ENCODE measurements at regions not wholly inside any gene's neighbourhood (a gene's known extent, or its start where the extent isn't known, plus 50 kb on each side); places are given as distances from the start of the nearest gene placed in this dataset.

- Histone ChIP-seq H3K36me3 (ENCODE audit: control insufficient read depth, insufficient read depth, low read length) (no peaks in the 10 kb centered on the region), H3K27me3 (replicated peaks; ENCODE audit: control insufficient read depth, insufficient read depth, low read length, poor library complexity, severe bottlenecking) (no peaks in the 10 kb centered on the region), H3K4me3 (ENCODE audit: insufficient read depth, low read depth, low read length, poor library complexity, severe bottlenecking) (no peak overlapping the region), H3K4me1 (ENCODE audit: control insufficient read depth, insufficient read depth, low read length, poor library complexity, severe bottlenecking) (no peaks in the 10 kb centered on the region), H3K9me3 (ENCODE audit: control insufficient read depth, low read length) (no peaks in the 10 kb centered on the region), H3K27ac (ENCODE audit: insufficient read depth, low read length, poor library complexity, severe bottlenecking) (no peak overlapping the region)
- DNase-seq, result no peak
Observed at GRCh38 chr1:168907053-168907452, 178.0 kb upstream of the DPT start.

DNA sequence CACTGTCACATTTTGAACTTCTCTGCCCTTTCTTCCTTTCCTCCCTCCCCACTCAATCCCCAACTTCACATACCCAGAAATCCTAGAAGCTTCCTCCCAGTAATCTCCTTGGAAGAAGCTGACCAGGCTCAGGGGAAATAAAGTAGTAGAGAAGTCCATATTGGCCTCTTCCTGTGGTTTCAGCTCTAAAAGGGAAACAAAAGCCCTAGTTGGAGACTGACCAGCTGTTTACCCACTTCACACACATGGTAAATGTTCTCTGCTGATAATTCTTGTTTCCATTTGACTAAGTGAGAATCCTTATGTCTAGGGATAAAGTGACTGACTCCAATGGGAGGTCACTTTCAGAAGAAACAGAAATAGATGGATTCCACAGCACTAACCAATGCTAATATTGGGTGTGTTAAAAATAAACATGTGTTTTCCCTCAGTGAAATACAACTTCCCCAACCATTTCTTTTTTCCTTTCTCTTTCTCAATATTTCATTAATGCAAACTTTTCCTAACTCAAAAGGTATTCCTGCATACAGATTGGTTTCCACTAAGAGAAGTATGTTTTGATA lies 178.9 kb upstream of the DPT start:
- no peak overlapping the region for H3K27ac ChIP-seq (ENCODE audit: insufficient read depth, low read length, poor library complexity, severe bottlenecking)
- H3K9me3 ChIP-seq (ENCODE audit: control insufficient read depth, low read length), result no peaks in the 10 kb centered on the region
- H3K4me1 ChIP-seq (ENCODE audit: control insufficient read depth, insufficient read depth, low read length, poor library complexity, severe bottlenecking), result no peaks in the 10 kb centered on the region
- no peak overlapping the region for H3K4me3 ChIP-seq (ENCODE audit: insufficient read depth, low read depth, low read length, poor library complexity, severe bottlenecking)
- no peaks in the 10 kb centered on the region for H3K27me3 ChIP-seq (replicated peaks; ENCODE audit: control insufficient read depth, insufficient read depth, low read length, poor library complexity, severe bottlenecking)
- H3K36me3 ChIP-seq (ENCODE audit: control insufficient read depth, insufficient read depth, low read length), result no peaks in the 10 kb centered on the region
- no peak for DNase-seq

- H3K36me3 ChIP-seq (ENCODE audit: control insufficient read depth, insufficient read depth, low read length), result no peaks in the 10 kb centered on the region
- no peak for DNase-seq
- no peaks in the 10 kb centered on the region for H3K27me3 ChIP-seq (replicated peaks; ENCODE audit: control insufficient read depth, insufficient read depth, low read length, poor library complexity, severe bottlenecking)
- no peaks in the 10 kb centered on the region for H3K4me1 ChIP-seq (ENCODE audit: control insufficient read depth, insufficient read depth, low read length, poor library complexity, severe bottlenecking)
- no peak overlapping the region for H3K27ac ChIP-seq (ENCODE audit: insufficient read depth, low read length, poor library complexity, severe bottlenecking)
- H3K4me3 ChIP-seq (ENCODE audit: insufficient read depth, low read depth, low read length, poor library complexity, severe bottlenecking), result no peak overlapping the region
- no peaks in the 10 kb centered on the region for H3K9me3 ChIP-seq (ENCODE audit: control insufficient read depth, low read length)
Observed at GRCh38 chr1:168910403-168910802, 181.4 kb upstream of the DPT start.

DNA sequence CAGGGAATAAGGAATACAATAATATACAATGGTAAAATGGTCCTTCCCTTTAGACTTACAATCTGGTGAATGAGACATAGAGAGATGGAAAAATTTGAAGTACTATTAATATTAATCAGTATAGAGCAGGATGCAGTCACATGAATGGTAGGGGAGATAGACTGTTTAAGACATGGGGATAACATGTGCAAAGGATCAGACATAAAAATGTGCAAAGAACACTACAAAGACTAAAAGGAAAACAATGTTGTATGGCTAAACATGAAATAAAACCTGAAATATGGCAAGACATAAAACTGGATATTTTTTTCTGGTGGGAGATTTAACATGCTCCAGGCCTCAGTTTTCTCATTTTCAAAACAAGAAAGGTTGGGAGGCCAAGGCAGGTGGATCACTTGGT lies 182.4 kb upstream of the DPT start:
- H3K4me3 ChIP-seq (ENCODE audit: insufficient read depth, low read depth, low read length, poor library complexity, severe bottlenecking), result no peak overlapping the region
- no peaks in the 10 kb centered on the region for H3K4me1 ChIP-seq (ENCODE audit: control insufficient read depth, insufficient read depth, low read length, poor library complexity, severe bottlenecking)
- H3K9me3 ChIP-seq (ENCODE audit: control insufficient read depth, low read length), result no peaks in the 10 kb centered on the region
- no peaks in the 10 kb centered on the region for H3K27me3 ChIP-seq (replicated peaks; ENCODE audit: control insufficient read depth, insufficient read depth, low read length, poor library complexity, severe bottlenecking)
- no peak overlapping the region for H3K27ac ChIP-seq (ENCODE audit: insufficient read depth, low read length, poor library complexity, severe bottlenecking)
- no peaks in the 10 kb centered on the region for H3K36me3 ChIP-seq (ENCODE audit: control insufficient read depth, insufficient read depth, low read length)
- DNase-seq, result no peak

DNA sequence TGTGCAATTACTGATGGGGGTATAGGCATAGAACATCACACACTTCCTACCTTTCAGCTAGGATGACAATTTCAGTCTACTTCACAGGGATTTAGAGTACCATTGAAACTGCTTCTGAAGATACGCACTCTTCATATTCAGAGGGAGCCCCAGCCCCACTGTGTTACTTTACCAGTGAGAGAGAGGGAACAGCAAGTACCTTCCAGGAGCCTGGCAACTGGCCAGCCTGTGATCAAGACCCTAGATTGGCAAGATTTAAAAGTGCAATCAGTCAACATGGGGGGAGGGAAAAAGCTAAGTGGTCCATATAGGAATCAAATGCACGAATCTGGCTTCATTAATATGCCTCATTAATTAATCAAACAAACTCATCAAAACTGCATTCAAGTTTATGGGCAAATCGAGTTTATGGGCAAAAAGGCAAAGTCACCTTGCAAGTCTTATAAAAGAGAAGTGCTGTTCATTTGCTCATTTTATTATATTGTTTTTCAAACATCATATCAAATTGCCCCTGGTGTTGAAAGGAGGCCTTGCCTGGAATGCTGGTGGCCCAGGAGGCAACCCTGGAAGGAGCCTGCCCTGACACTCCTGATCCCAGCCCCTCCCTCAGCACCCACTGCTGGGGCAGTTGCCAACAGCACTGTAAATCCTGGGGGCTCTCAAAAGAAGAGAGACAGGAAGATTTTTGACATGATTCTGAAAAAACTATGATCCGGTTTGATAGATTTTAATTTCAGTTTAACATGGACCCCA lies 184.9 kb upstream of the DPT start:
- no peak for DNase-seq
- no peak overlapping the region for H3K4me3 ChIP-seq (ENCODE audit: insufficient read depth, low read depth, low read length, poor library complexity, severe bottlenecking)
- H3K9me3 ChIP-seq (ENCODE audit: control insufficient read depth, low read length), result no peaks in the 10 kb centered on the region
- no peaks in the 10 kb centered on the region for H3K4me1 ChIP-seq (ENCODE audit: control insufficient read depth, insufficient read depth, low read length, poor library complexity, severe bottlenecking)
- no peaks in the 10 kb centered on the region for H3K36me3 ChIP-seq (ENCODE audit: control insufficient read depth, insufficient read depth, low read length)
- no peaks in the 10 kb centered on the region for H3K27me3 ChIP-seq (replicated peaks; ENCODE audit: control insufficient read depth, insufficient read depth, low read length, poor library complexity, severe bottlenecking)
- no peak overlapping the region for H3K27ac ChIP-seq (ENCODE audit: insufficient read depth, low read length, poor library complexity, severe bottlenecking)

- H3K36me3 ChIP-seq (ENCODE audit: control insufficient read depth, insufficient read depth, low read length), result no peaks in the 10 kb centered on the region
- H3K4me3 ChIP-seq (ENCODE audit: insufficient read depth, low read depth, low read length, poor library complexity, severe bottlenecking), result no peak overlapping the region
- H3K4me1 ChIP-seq (ENCODE audit: control insufficient read depth, insufficient read depth, low read length, poor library complexity, severe bottlenecking), result no peaks in the 10 kb centered on the region
- H3K27ac ChIP-seq (ENCODE audit: insufficient read depth, low read length, poor library complexity, severe bottlenecking), result no peak overlapping the region
- no peak for DNase-seq
- no peaks in the 10 kb centered on the region for H3K9me3 ChIP-seq (ENCODE audit: control insufficient read depth, low read length)
- no peaks in the 10 kb centered on the region for H3K27me3 ChIP-seq (replicated peaks; ENCODE audit: control insufficient read depth, insufficient read depth, low read length, poor library complexity, severe bottlenecking)
Observed at GRCh38 chr1:168917309-168917708, 188.3 kb upstream of the DPT start.

DNA sequence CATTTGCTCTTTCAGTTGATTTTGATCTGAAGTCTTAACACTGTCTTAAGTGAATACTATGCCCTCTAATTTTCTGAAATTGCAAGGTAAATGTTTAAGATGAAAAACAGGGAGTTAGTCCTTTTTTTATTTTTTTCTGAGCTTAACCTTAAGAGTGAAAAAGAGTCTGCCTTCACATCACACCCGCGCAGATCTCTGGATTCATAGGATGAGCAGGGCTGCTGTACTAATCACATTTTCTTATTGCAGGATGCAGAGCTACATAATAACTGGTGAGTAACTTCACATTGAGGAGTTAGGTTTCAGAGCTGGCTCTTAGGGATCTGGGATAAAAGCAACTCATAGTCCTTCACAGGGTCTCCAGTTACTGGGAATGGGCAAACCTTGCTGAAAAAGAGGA lies 188.7 kb upstream of the ATP1B1 start:
- no peak for DNase-seq
- Histone ChIP-seq H3K4me1 (ENCODE audit: control insufficient read depth, insufficient read depth, low read length, poor library complexity, severe bottlenecking) (no peaks in the 10 kb centered on the region), H3K36me3 (ENCODE audit: control insufficient read depth, insufficient read depth, low read length) (no peaks in the 10 kb centered on the region), H3K27me3 (replicated peaks; ENCODE audit: control insufficient read depth, insufficient read depth, low read length, poor library complexity, severe bottlenecking) (no peaks in the 10 kb centered on the region), H3K9me3 (ENCODE audit: control insufficient read depth, low read length) (no peaks in the 10 kb centered on the region), H3K27ac (ENCODE audit: insufficient read depth, low read length, poor library complexity, severe bottlenecking) (no peak overlapping the region), H3K4me3 (ENCODE audit: insufficient read depth, low read depth, low read length, poor library complexity, severe bottlenecking) (no peak overlapping the region)

- no peak for DNase-seq
- Histone ChIP-seq H3K4me1 (ENCODE audit: control insufficient read depth, insufficient read depth, low read length, poor library complexity, severe bottlenecking) (no peaks in the 10 kb centered on the region), H3K36me3 (ENCODE audit: control insufficient read depth, insufficient read depth, low read length) (no peaks in the 10 kb centered on the region), H3K9me3 (ENCODE audit: control insufficient read depth, low read length) (no peaks in the 10 kb centered on the region), H3K27ac (ENCODE audit: insufficient read depth, low read length, poor library complexity, severe bottlenecking) (no peak overlapping the region), H3K4me3 (ENCODE audit: insufficient read depth, low read depth, low read length, poor library complexity, severe bottlenecking) (no peak overlapping the region), H3K27me3 (replicated peaks; ENCODE audit: control insufficient read depth, insufficient read depth, low read length, poor library complexity, severe bottlenecking) (no peaks in the 10 kb centered on the region)
Observed at GRCh38 chr1:168918860-168919741, 187.4 kb upstream of the ATP1B1 start.

DNA sequence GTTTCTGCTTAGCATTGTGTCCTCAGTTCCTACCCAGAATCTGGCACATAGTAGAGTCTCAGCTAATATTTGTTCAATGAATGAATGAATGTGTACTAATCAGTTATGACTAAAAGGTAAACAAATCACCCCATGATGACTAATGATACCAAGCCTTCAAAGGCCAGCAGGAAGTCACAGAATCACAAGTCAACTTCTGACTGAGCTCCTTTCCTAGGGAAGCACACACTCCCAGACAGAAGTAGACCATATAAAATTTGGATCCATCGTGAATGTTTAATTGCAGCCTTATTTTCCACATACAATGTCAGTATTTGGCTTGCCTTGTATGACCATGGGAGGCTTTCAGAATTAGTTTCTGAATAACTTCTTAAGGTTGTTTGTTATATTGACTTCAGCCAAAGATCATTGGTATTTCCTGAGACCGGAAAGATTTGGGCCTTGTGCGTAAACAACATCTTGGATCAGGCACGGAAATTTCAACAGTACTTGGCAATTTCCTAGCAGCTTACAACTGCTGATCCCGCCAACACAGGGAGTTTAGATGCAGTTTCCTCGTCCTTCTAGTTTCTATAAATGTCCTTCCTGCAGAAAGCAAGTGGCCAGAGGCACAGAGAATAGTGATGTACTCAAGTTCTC lies 185.9 kb upstream of the ATP1B1 start:
- Histone ChIP-seq H3K27ac (ENCODE audit: insufficient read depth, low read length, poor library complexity, severe bottlenecking) (no peak overlapping the region), H3K4me3 (ENCODE audit: insufficient read depth, low read depth, low read length, poor library complexity, severe bottlenecking) (no peak overlapping the region), H3K27me3 (replicated peaks; ENCODE audit: control insufficient read depth, insufficient read depth, low read length, poor library complexity, severe bottlenecking) (no peaks in the 10 kb centered on the region), H3K9me3 (ENCODE audit: control insufficient read depth, low read length) (no peaks in the 10 kb centered on the region), H3K4me1 (ENCODE audit: control insufficient read depth, insufficient read depth, low read length, poor library complexity, severe bottlenecking) (no peaks in the 10 kb centered on the region), H3K36me3 (ENCODE audit: control insufficient read depth, insufficient read depth, low read length) (no peaks in the 10 kb centered on the region)
- no peak for DNase-seq
